Effector CD4-positive, alpha-beta T cell (primary cell): ENCODE measurements at regions not wholly inside any gene's neighbourhood (a gene's known extent, or its start where the extent isn't known, plus 50 kb on each side); places are given as distances from the start of the nearest gene placed in this dataset.
"Not testable (repeated sequence)": the region's sequence is repeated elsewhere in the genome, so short reads cannot be mapped to it uniquely, and the experiment has no call there.

ENCODE experiments used
- DNase-seq: peaks from one replicate; pipeline ENCODE4 v3.0.0-alpha.2; 2020

GRCh38 chr14:87286191-87286590 lies 706.8 kb downstream of the GALC start:
- no peak for DNase-seq

- DNase-seq: no peak
These were observed 707.5 kb downstream of the GALC start for GRCh38 chr14:87285506-87285905.

- no peak for DNase-seq
These were observed 709.4 kb downstream of the GALC start for GRCh38 chr14:87283547-87283946.

GRCh38 chr14:87282266-87282665 lies 710.7 kb downstream of the GALC start:
- no peak for DNase-seq

GRCh38 chr14:87278415-87278814 lies 714.6 kb downstream of the GALC start:
- no peak for DNase-seq

GRCh38 chr14:87271331-87271730 lies 721.7 kb downstream of the GALC start:
- no peak for DNase-seq

- no peak for DNase-seq
These were observed 724.0 kb downstream of the GALC start for GRCh38 chr14:87268997-87269396.

- no peak for DNase-seq
These were observed 728.2 kb downstream of the GALC start for GRCh38 chr14:87264796-87265195.

- no peak for DNase-seq
These were observed 728.7 kb downstream of the GALC start for GRCh38 chr14:87264272-87264785.

- DNase-seq: no peak
These were observed 731.4 kb downstream of the GALC start for GRCh38 chr14:87261621-87262020.

GRCh38 chr14:87260460-87260859 lies 732.5 kb downstream of the GALC start:
- DNase-seq: no peak

- no peak for DNase-seq
These were observed 735.6 kb downstream of the GALC start for GRCh38 chr14:87257421-87257820.

- no peak for DNase-seq
These were observed 737.9 kb downstream of the GALC start for GRCh38 chr14:87255058-87255457.

- DNase-seq: no peak
These were observed 738.6 kb downstream of the GALC start for GRCh38 chr14:87254331-87254874.

- not testable (repeated sequence) for DNase-seq
These were observed 739.2 kb downstream of the GALC start for GRCh38 chr14:87253791-87254190.

GRCh38 chr14:87252103-87252502 lies 740.9 kb downstream of the GALC start:
- no peak for DNase-seq

- DNase-seq: no peak
These were observed 742.0 kb downstream of the GALC start for GRCh38 chr14:87251011-87251410.

- no peak for DNase-seq
These were observed 751.8 kb downstream of the GALC start for GRCh38 chr14:87241018-87241768.

- not testable (repeated sequence) for DNase-seq
These were observed 752.7 kb downstream of the GALC start for GRCh38 chr14:87240319-87240718.

GRCh38 chr14:87233806-87234384 lies 759.1 kb downstream of the GALC start:
- no peak for DNase-seq

GRCh38 chr14:87233266-87233665 lies 759.7 kb downstream of the GALC start:
- DNase-seq: no peak

- no peak for DNase-seq
These were observed 761.5 kb downstream of the GALC start for GRCh38 chr14:87231336-87232026.

GRCh38 chr14:87230726-87231125 lies 762.3 kb downstream of the GALC start:
- no peak for DNase-seq

GRCh38 chr14:87229131-87229530 lies 763.9 kb downstream of the GALC start:
- DNase-seq: no peak
